ENCODE measurements at regions not wholly inside any gene's neighbourhood (a gene's known extent, or its start where the extent isn't known, plus 50 kb on each side); places are given as distances from the start of the nearest gene placed in this dataset.

GRCh38 chr17:34757106-34757505, 177.7 kb downstream of the TMEM132E start:
- no peak for DNase-seq (ENCODE audit: low spot score in 2 of 2)
- no peaks in the 10 kb centered on the region for H3K36me3 ChIP-seq
- TF ChIP-seq CTCF (IDR thresholded peaks at IDR 0.05) (no peak), EP300 (IDR thresholded peaks at IDR 0.05) (no peak), POLR2A (IDR thresholded peaks at IDR 0.05) (no peak)
- no peaks in the 10 kb centered on the region for H3K4me1 ChIP-seq
- WGBS, 2 donors = 74 to 86% methylated on average over 4 of the region's 4 CpGs
- no peaks in the 10 kb centered on the region for H3K27me3 ChIP-seq
- no peak overlapping the region for H3K27ac ChIP-seq
- no peaks in the 10 kb centered on the region for H3K9me3 ChIP-seq
- H3K4me3 ChIP-seq = no peak overlapping the region

- TF ChIP-seq EP300 (IDR thresholded peaks at IDR 0.05) (no peak), POLR2A (IDR thresholded peaks at IDR 0.05) (no peak)
- Histone ChIP-seq H3K27ac (no peak overlapping the region), H3K9me3 (no peaks in the 10 kb centered on the region), H3K4me1 (no peaks in the 10 kb centered on the region), H3K36me3 (no peaks in the 10 kb centered on the region), H3K27me3 (no peaks in the 10 kb centered on the region), H3K4me3 (no peak overlapping the region)
- WGBS, 2 donors = 4 to 23% methylated on average over 3 to 6 of the region's 6 CpGs
- DNase-seq (ENCODE audit: low spot score in 2 of 2) = no peak
Measured at GRCh38 chr17:34756637-34757021, 177.2 kb downstream of the TMEM132E start.

DNA sequence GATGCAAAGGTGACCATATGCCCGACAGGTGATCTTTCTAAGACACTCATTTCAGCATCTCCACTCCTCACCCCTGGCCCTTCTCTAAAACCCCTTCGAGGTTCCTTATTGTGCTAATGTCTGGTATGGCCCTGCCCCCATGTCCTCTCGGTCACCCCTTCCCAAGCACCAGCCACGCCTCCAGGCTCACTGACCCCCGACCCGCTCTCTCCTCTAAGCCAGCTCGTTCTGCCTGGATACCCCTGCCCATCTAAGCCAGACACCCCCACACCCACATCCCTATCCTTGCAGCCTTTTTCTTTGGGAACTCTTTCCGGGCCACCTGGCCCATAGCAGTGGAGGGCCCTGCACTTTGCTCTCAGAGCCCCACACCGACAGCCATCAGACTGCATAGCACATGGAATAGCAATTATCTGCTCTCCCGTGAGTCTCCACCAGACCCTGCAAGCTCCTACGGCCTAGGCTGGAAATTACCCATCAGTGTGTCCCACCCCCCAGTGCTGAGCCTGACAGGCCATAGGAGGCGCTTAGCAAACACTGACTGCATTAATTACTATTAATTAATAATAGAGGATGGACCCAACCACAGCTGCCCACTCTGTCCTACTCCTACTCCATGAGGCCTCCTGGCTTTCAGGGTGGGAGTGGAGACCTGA, 176.7 kb downstream of the TMEM132E start:
- 47 to 49% methylated on average over 12 of the region's 12 CpGs for WGBS, 2 donors
- no peak for DNase-seq (ENCODE audit: low spot score in 2 of 2)

DNA sequence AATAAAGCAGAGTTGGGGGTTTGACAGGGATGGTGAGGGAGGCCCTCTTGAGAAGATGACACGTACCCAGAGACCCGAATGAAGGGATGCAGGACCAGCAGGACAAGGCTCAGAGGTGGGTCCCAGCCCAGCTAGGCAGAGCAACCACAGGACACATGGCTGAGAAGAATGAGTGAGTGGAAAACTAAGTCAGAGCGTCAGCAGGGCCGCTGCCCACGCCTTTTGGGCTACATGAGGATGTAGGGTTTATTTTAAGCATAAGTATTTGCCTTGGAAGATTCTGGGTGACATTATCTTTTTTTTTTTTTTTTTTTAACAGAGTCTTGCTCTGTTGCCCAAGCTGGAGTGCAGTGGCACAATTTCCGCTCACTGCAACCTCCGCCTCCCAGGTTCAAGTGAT, 176.0 kb downstream of the TMEM132E start:
- no peak overlapping the region for H3K27ac ChIP-seq
- WGBS, 2 donors = 87 to 89% methylated on average over 7 of the region's 7 CpGs
- no peak for DNase-seq (ENCODE audit: low spot score in 2 of 2)
- no peaks in the 10 kb centered on the region for H3K36me3 ChIP-seq
- no peaks in the 10 kb centered on the region for H3K4me1 ChIP-seq
- no peaks in the 10 kb centered on the region for H3K27me3 ChIP-seq
- no peaks in the 10 kb centered on the region for H3K9me3 ChIP-seq
- TF ChIP-seq POLR2A (IDR thresholded peaks at IDR 0.05) = no peak
- TF ChIP-seq EP300 (IDR thresholded peaks at IDR 0.05) = no peak
- H3K4me3 ChIP-seq = no peak overlapping the region

More for the DNA sequence above, 176.7 kb downstream of the TMEM132E start:
- Histone ChIP-seq H3K36me3 (no peaks in the 10 kb centered on the region), H3K9me3 (no peaks in the 10 kb centered on the region), H3K4me1 (no peaks in the 10 kb centered on the region), H3K4me3 (no peak overlapping the region), H3K27me3 (no peaks in the 10 kb centered on the region), H3K27ac (no peak overlapping the region)
- TF ChIP-seq CTCF (IDR thresholded peaks at IDR 0.05) (no peak), EP300 (IDR thresholded peaks at IDR 0.05) (no peak), POLR2A (IDR thresholded peaks at IDR 0.05) (no peak)

- H3K4me1 ChIP-seq = no peaks in the 10 kb centered on the region
- DNase-seq (ENCODE audit: low spot score in 2 of 2) = no peak
- WGBS, 2 donors = 19 to 28% methylated on average over 1 of the region's 1 CpG
- peaks cover 0 to 7% (median 0%) of the 10 kb centered on the region in 4 donors for H3K9me3 ChIP-seq
- H3K36me3 ChIP-seq = no peaks in the 10 kb centered on the region
- H3K27me3 ChIP-seq = no peaks in the 10 kb centered on the region
- no peak overlapping the region for H3K4me3 ChIP-seq
- H3K27ac ChIP-seq = no peak overlapping the region
- TF ChIP-seq EP300 (IDR thresholded peaks at IDR 0.05) = no peak
- TF ChIP-seq POLR2A (IDR thresholded peaks at IDR 0.05) = no peak
- no peak for TF ChIP-seq CTCF (IDR thresholded peaks at IDR 0.05)
Measured at GRCh38 chr17:34750004-34750403, 170.6 kb downstream of the TMEM132E start.

DNA sequence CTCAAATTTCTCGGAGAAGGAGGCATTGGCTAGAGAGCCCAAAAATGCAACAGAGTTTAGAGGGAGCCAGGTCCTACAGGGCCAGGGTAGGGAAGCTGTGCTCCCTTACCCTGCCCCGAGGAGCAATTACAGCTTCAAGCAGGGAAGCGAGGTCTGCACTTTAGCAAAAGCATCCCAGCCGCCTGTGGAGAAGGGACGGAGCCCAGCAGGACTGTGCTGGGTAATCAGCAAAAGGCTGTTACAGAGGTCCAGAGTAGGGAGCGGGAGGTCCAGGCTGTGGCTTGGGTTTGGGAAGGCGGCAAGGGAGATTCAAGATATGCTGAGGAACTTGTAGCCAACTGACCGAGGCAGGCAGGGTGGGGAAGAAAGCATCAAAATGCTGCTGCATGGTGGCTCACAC, 162.6 kb downstream of the TMEM132E start:
- Histone ChIP-seq H3K4me1 (no peaks in the 10 kb centered on the region), H3K36me3 (no peaks in the 10 kb centered on the region), H3K4me3 (no peak overlapping the region), H3K9me3 (peaks cover 0 to 8% (median 0%) of the 10 kb centered on the region in 4 donors), H3K27ac (no peak overlapping the region), H3K27me3 (no peaks in the 10 kb centered on the region)
- no peak for TF ChIP-seq POLR2A (IDR thresholded peaks at IDR 0.05)
- TF ChIP-seq CTCF (IDR thresholded peaks at IDR 0.05) = no peak
- no peak for TF ChIP-seq EP300 (IDR thresholded peaks at IDR 0.05)
- 44 to 56% methylated on average over 8 of the region's 8 CpGs for WGBS, 2 donors
- DNase-seq (ENCODE audit: low spot score in 2 of 2) = no peak

Measured in tibial nerve (tissue), 4 donors.